ENCODE measurements at regions not wholly inside any gene's neighbourhood (a gene's known extent, or its start where the extent isn't known, plus 50 kb on each side); places are given as distances from the start of the nearest gene placed in this dataset.

GRCh38 chr14:22333422-22334274 lies 255.4 kb downstream of the DAD1 start:
- Histone ChIP-seq H3K36me3 (ENCODE audit: control insufficient read depth, insufficient read depth, low read length) (no peaks in the 10 kb centered on the region), H2AFZ (replicated peaks; ENCODE audit: low read length, poor library complexity) (no peak overlapping the region), H3K27me3 (ENCODE audit: control insufficient read depth, insufficient read depth, low read length) (no peaks in the 10 kb centered on the region), H3K56ac (ENCODE audit: extremely low read depth, insufficient read depth, low read length) (no peak overlapping the region), H3K9me1 (ENCODE audit: insufficient read depth, low read length) (peaks cover 4% of the 10 kb centered on the region; the same call in 1 of the 2 replicates), H3K9me3 (ENCODE audit: control insufficient read depth, insufficient read depth, low read length) (peaks cover 5% of the 10 kb centered on the region), H3K27ac (ENCODE audit: insufficient read depth, low read length) (no peak overlapping the region), H4K20me1 (ENCODE audit: insufficient read depth, low read length) (no peaks in the 10 kb centered on the region), H4K8ac (ENCODE audit: low read depth in 2 of 2, low read length in 2 of 2) (no peak overlapping the region), H2BK120ac (ENCODE audit: low read depth, low read length) (no peak overlapping the region), H4K91ac (ENCODE audit: insufficient read depth, low read depth, low read length) (no peak overlapping the region), H4K5ac (ENCODE audit: low read depth, low read length) (no peak overlapping the region), H3K79me1 (ENCODE audit: low read depth in 1 of 2, low read length in 2 of 2) (no peaks in the 10 kb centered on the region), H3K4me2 (ENCODE audit: low read depth, low read length) (no peak overlapping the region), H3K4ac (ENCODE audit: low read depth, low read length) (no peak overlapping the region), H3K18ac (ENCODE audit: low read depth, low read length) (no peak overlapping the region), H2BK20ac (ENCODE audit: low read depth, low read length) (no peak overlapping the region), H3K9ac (ENCODE audit: low read depth, low read length) (no peak overlapping the region), H2BK15ac (ENCODE audit: low read depth, low read length) (no peak overlapping the region), H3K4me1 (ENCODE audit: control insufficient read depth, insufficient read depth, low read length) (no peaks in the 10 kb centered on the region; the same call in 1 of the 2 replicates), H2AK9ac (replicated peaks; ENCODE audit: low read depth, low read length, poor library complexity) (no peak overlapping the region), H2BK5ac (ENCODE audit: low read depth, low read length, poor library complexity, severe bottlenecking) (no peak overlapping the region), H2AK5ac (ENCODE audit: low read depth, low read length) (no peak overlapping the region), H3K4me3 (ENCODE audit: insufficient read depth, low read depth, low read length) (no peak overlapping the region), H3K23ac (ENCODE audit: low read depth, low read length) (no peak overlapping the region), H3K14ac (replicated peaks; ENCODE audit: low read depth, low read length) (no peak overlapping the region)
- no TSS peak for BruUV-seq (replicated peaks)
- no CpG with 5 or more reads among the region's 6 CpGs for WGBS, 2 experiments (ENCODE audit: extremely low coverage in 2 of 2, insufficient read length in 1 of 2)
- CTCF ChIA-PET, result interaction anchor here (0.8 to 1.1 kb wide), 2 partner anchors 13 to 33 kb away, joined by 3 read pairs; no protein-coding TSS in a partner anchor
- ATAC-seq (ENCODE audit: low read depth) (no peak; the same call in 1 of the 2 replicates), DNase-seq (peak; percentile 68)
- in situ Hi-C loops (cut with MboI; ENCODE audit: low sequenced_read_pairs), result no loop called here
- intact Hi-C loops (cut with micrococcal nuclease), result no loop called here
- dilution Hi-C loops (cut with HindIII; ENCODE audit: low sequenced_read_pairs, unreplicated experiment), result no loop called here
- TF ChIP-seq MAFK (IDR thresholded peaks at IDR 0.05; ENCODE audit: low read depth, low read length) (peak; percentile 25; the same call in 1 of the 2 replicates), POLR2A (IDR thresholded peaks at IDR 0.05; ENCODE audit: low read depth, low read length) (no peak), CHD1 (IDR thresholded peaks at IDR 0.05; ENCODE audit: low read depth, low read length) (no peak), CTCF (conservative IDR thresholded peaks at IDR 0.05; ENCODE audit: low read depth, low read length) (no peak), BHLHE40 (IDR thresholded peaks at IDR 0.05; ENCODE audit: low read depth, low read length) (peak; percentile 50; the same call in 1 of the 2 replicates), ELK1 (IDR thresholded peaks at IDR 0.05; ENCODE audit: borderline replicate concordance, low read depth, low read length) (no peak), FOS (IDR thresholded peaks at IDR 0.05; ENCODE audit: low read depth, low read length) (peak; percentile 94), MXI1 (IDR thresholded peaks at IDR 0.05; ENCODE audit: borderline replicate concordance, low read depth, low read length) (no peak)
- POLR2A ChIA-PET (ENCODE audit: unreplicated experiment), result interaction anchor here (0.6 kb wide), 1 partner anchor 21 kb away, joined by 3 read pairs; no protein-coding TSS in a partner anchor

Measured in IMR-90 (cell line).